ENCODE measurements at regions not wholly inside any gene's neighbourhood (a gene's known extent, or its start where the extent isn't known, plus 50 kb on each side); places are given as distances from the start of the nearest gene placed in this dataset.

GRCh38 chr18:40708726-40709125 lies 1246.3 kb upstream of the PIK3C3 start:
- BruUV-seq (replicated peaks): no TSS peak
- intact Hi-C loops (cut with micrococcal nuclease; ENCODE audit: unreplicated experiment): no loop called here

GRCh38 chr18:40707797-40708196 lies 1247.2 kb upstream of the PIK3C3 start:
- H4K20me1 ChIP-seq (ENCODE audit: insufficient read depth, low read length): no peaks in the 10 kb centered on the region
- BruUV-seq (replicated peaks): no TSS peak
- no peak overlapping the region for H3K4me2 ChIP-seq (ENCODE audit: low read length)
- no peaks in the 10 kb centered on the region for H3K9me2 ChIP-seq (ENCODE audit: insufficient read depth, low read length)
- H3K4me3 ChIP-seq (ENCODE audit: low read depth, low read length, poor library complexity, severe bottlenecking): no peak overlapping the region
- H3K36me3 ChIP-seq (ENCODE audit: insufficient read depth, low read length): no peaks in the 10 kb centered on the region
- ChIA-PET POLR2A (no interaction called here), CTCF (ENCODE audit: unreplicated experiment) (no interaction called here)
- H3K9me3 ChIP-seq (ENCODE audit: low read length): no peaks in the 10 kb centered on the region
- no peaks in the 10 kb centered on the region for H3K4me1 ChIP-seq (ENCODE audit: insufficient read depth, low read length, poor library complexity, severe bottlenecking)
- no peak overlapping the region for H2AFZ ChIP-seq (ENCODE audit: low read length)
- H3K79me2 ChIP-seq (ENCODE audit: insufficient read depth, low read depth, low read length): no peaks in the 10 kb centered on the region
- intact Hi-C loops (cut with micrococcal nuclease; ENCODE audit: unreplicated experiment): no loop called here
- TF ChIP-seq CTCF (conservative IDR thresholded peaks at IDR 0.05; ENCODE audit: low read length): no peak
- DNase-seq (ENCODE audit: low spot score): no peak
- H3K27ac ChIP-seq (ENCODE audit: low read depth, low read length, poor library complexity, severe bottlenecking): no peak overlapping the region

More at GRCh38 chr18:40708726-40709125, 1246.3 kb upstream of the PIK3C3 start:
- H3K79me2 ChIP-seq (ENCODE audit: insufficient read depth, low read depth, low read length): no peaks in the 10 kb centered on the region
- no peak overlapping the region for H2AFZ ChIP-seq (ENCODE audit: low read length)
- H3K4me1 ChIP-seq (ENCODE audit: insufficient read depth, low read length, poor library complexity, severe bottlenecking): no peaks in the 10 kb centered on the region
- ChIA-PET POLR2A (no interaction called here), CTCF (ENCODE audit: unreplicated experiment) (no interaction called here)
- H3K9me3 ChIP-seq (ENCODE audit: low read length): no peaks in the 10 kb centered on the region
- TF ChIP-seq EZH2phosphoT487 (IDR thresholded peaks at IDR 0.05; ENCODE audit: borderline replicate concordance, low read depth, low read length) (no peak), CTCF (conservative IDR thresholded peaks at IDR 0.05; ENCODE audit: low read length) (no peak)
- H3K27ac ChIP-seq (ENCODE audit: low read depth, low read length, poor library complexity, severe bottlenecking): no peak overlapping the region
- no peaks in the 10 kb centered on the region for H4K20me1 ChIP-seq (ENCODE audit: insufficient read depth, low read length)
- H3K9me2 ChIP-seq (ENCODE audit: insufficient read depth, low read length): no peaks in the 10 kb centered on the region
- no peak overlapping the region for H3K4me2 ChIP-seq (ENCODE audit: low read length)
- H3K4me3 ChIP-seq (ENCODE audit: low read depth, low read length, poor library complexity, severe bottlenecking): no peak overlapping the region
- DNase-seq (ENCODE audit: low spot score): no peak
- H3K36me3 ChIP-seq (ENCODE audit: insufficient read depth, low read length): no peaks in the 10 kb centered on the region

- Histone ChIP-seq H3K4me2 (ENCODE audit: low read length) (no peak overlapping the region), H3K79me2 (ENCODE audit: insufficient read depth, low read depth, low read length) (no peaks in the 10 kb centered on the region), H3K27ac (ENCODE audit: low read depth, low read length, poor library complexity, severe bottlenecking) (no peak overlapping the region), H4K20me1 (ENCODE audit: insufficient read depth, low read length) (no peaks in the 10 kb centered on the region), H3K9me2 (ENCODE audit: insufficient read depth, low read length) (no peaks in the 10 kb centered on the region), H3K4me1 (ENCODE audit: insufficient read depth, low read length, poor library complexity, severe bottlenecking) (no peaks in the 10 kb centered on the region), H3K9me3 (ENCODE audit: low read length) (no peaks in the 10 kb centered on the region), H2AFZ (ENCODE audit: low read length) (no peak overlapping the region), H3K4me3 (ENCODE audit: low read depth, low read length, poor library complexity, severe bottlenecking) (no peak overlapping the region), H3K36me3 (ENCODE audit: insufficient read depth, low read length) (no peaks in the 10 kb centered on the region)
- CTCF ChIA-PET (ENCODE audit: unreplicated experiment): no interaction called here
- POLR2A ChIA-PET: no interaction called here
- no peak for DNase-seq (ENCODE audit: low spot score)
- TF ChIP-seq EZH2phosphoT487 (IDR thresholded peaks at IDR 0.05; ENCODE audit: borderline replicate concordance, low read depth, low read length): no peak
- no peak for TF ChIP-seq CTCF (conservative IDR thresholded peaks at IDR 0.05; ENCODE audit: low read length)
- no TSS peak for BruUV-seq (replicated peaks)
- intact Hi-C loops (cut with micrococcal nuclease; ENCODE audit: unreplicated experiment): no loop called here
These were observed 1256.9 kb upstream of the PIK3C3 start for GRCh38 chr18:40698129-40698528.
